ENCODE measurements at regions not wholly inside any gene's neighbourhood (a gene's known extent, or its start where the extent isn't known, plus 50 kb on each side); places are given as distances from the start of the nearest gene placed in this dataset.

- H3K79me2 ChIP-seq (ENCODE audit: insufficient read depth, low read length) = no peaks in the 10 kb centered on the region
- intact Hi-C loops (cut with micrococcal nuclease) = no loop called here
- no peaks in the 10 kb centered on the region for H3K36me3 ChIP-seq (replicated peaks in 1 of 2; ENCODE audit: control insufficient read depth in 1 of 2, insufficient read depth in 2 of 2, low read length in 2 of 2)
- no peak for DNase-seq
- no peaks in the 10 kb centered on the region for H3K9me3 ChIP-seq (replicated peaks in 1 of 2; ENCODE audit: control insufficient read depth in 1 of 2, insufficient read depth in 1 of 2, low read length in 2 of 2)
- no peak overlapping the region for H3K27ac Mint-ChIP-seq
- no peaks in the 10 kb centered on the region for H3K4me1 ChIP-seq (ENCODE audit: control insufficient read depth in 1 of 2, insufficient read depth in 2 of 2, low read length in 2 of 2)
- TF ChIP-seq CTCF (IDR thresholded peaks at IDR 0.05) = no peak
- no peak overlapping the region for H2AFZ ChIP-seq (ENCODE audit: insufficient read depth, low read depth, low read length, poor library complexity, severe bottlenecking)
- H3K9ac ChIP-seq (ENCODE audit: insufficient read depth, low read length, poor library complexity, severe bottlenecking) = no peak overlapping the region
- no peak overlapping the region for H3K4me3 ChIP-seq (replicated peaks in 1 of 3; ENCODE audit: low read depth in 2 of 3, low read length in 3 of 3)
- WGBS (ENCODE audit: insufficient coverage) = 98% methylated on average over 6 of the region's 6 CpGs
- no peaks in the 10 kb centered on the region for H3K27me3 ChIP-seq (ENCODE audit: control insufficient read depth in 2 of 2, insufficient read depth in 2 of 2, low read length in 2 of 2)
- H3K36me3 Mint-ChIP-seq = no peaks in the 10 kb centered on the region
- no peaks in the 10 kb centered on the region for H3K4me1 Mint-ChIP-seq
- peaks cover 0 to 4% (median 0%) of the 10 kb centered on the region in 7 donors for H3K9me3 Mint-ChIP-seq
- no peak overlapping the region for H3K27ac ChIP-seq (ENCODE audit: low read depth in 1 of 2, low read length in 2 of 2)
- no peak overlapping the region for H3K4me3 Mint-ChIP-seq
- no peaks in the 10 kb centered on the region for H4K20me1 ChIP-seq (ENCODE audit: insufficient read depth, low read length)
- no peak overlapping the region for H3K4me2 ChIP-seq (replicated peaks; ENCODE audit: extremely low read depth, low read length, poor library complexity, severe bottlenecking)
- peaks cover 2 to 3% (median 3%) of the 10 kb centered on the region in 3 donors for H3K27me3 Mint-ChIP-seq (ENCODE audit: low read depth in 3 of 3)
These were observed 134.3 kb downstream of the BUD13 start for GRCh38 chr11:116638463-116638862.

- TF ChIP-seq CTCF (IDR thresholded peaks at IDR 0.05) = no peak
- Histone ChIP-seq H3K4me2 (replicated peaks; ENCODE audit: extremely low read depth, low read length, poor library complexity, severe bottlenecking) (no peak overlapping the region), H3K79me2 (ENCODE audit: insufficient read depth, low read length) (no peaks in the 10 kb centered on the region), H3K9ac (ENCODE audit: insufficient read depth, low read length, poor library complexity, severe bottlenecking) (no peak overlapping the region), H2AFZ (ENCODE audit: insufficient read depth, low read depth, low read length, poor library complexity, severe bottlenecking) (no peak overlapping the region), H4K20me1 (ENCODE audit: insufficient read depth, low read length) (no peaks in the 10 kb centered on the region), H3K4me3 (replicated peaks in 1 of 3; ENCODE audit: low read depth in 2 of 3, low read length in 3 of 3) (no peak overlapping the region), H3K27ac (ENCODE audit: low read depth in 1 of 2, low read length in 2 of 2) (no peak overlapping the region), H3K36me3 (replicated peaks in 1 of 2; ENCODE audit: control insufficient read depth in 1 of 2, insufficient read depth in 2 of 2, low read length in 2 of 2) (no peaks in the 10 kb centered on the region), H3K9me3 (replicated peaks in 1 of 2; ENCODE audit: control insufficient read depth in 1 of 2, insufficient read depth in 1 of 2, low read length in 2 of 2) (no peaks in the 10 kb centered on the region), H3K27me3 (ENCODE audit: control insufficient read depth in 2 of 2, insufficient read depth in 2 of 2, low read length in 2 of 2) (no peaks in the 10 kb centered on the region), H3K4me1 (ENCODE audit: control insufficient read depth in 1 of 2, insufficient read depth in 2 of 2, low read length in 2 of 2) (no peaks in the 10 kb centered on the region)
- intact Hi-C loops (cut with micrococcal nuclease) = no loop called here
- H3K27ac Mint-ChIP-seq = no peak overlapping the region
- peaks cover 2 to 3% (median 3%) of the 10 kb centered on the region in 3 donors for H3K27me3 Mint-ChIP-seq (ENCODE audit: low read depth in 3 of 3)
- H3K36me3 Mint-ChIP-seq = no peaks in the 10 kb centered on the region
- DNase-seq = no peak
- peaks cover 0 to 4% (median 0%) of the 10 kb centered on the region in 7 donors for H3K9me3 Mint-ChIP-seq
- no peaks in the 10 kb centered on the region for H3K4me1 Mint-ChIP-seq
- WGBS (ENCODE audit: insufficient coverage) = 73% methylated on average over 3 of the region's 4 CpGs
- H3K4me3 Mint-ChIP-seq = no peak overlapping the region
These were observed 135.0 kb downstream of the BUD13 start for GRCh38 chr11:116637766-116638165.

Measured in CD14-positive monocyte (primary cell).